SH-SY5Y (cell line): ENCODE measurements at regions not wholly inside any gene's neighbourhood (a gene's known extent, or its start where the extent isn't known, plus 50 kb on each side); places are given as distances from the start of the nearest gene placed in this dataset.

Source experiments
- GATA2 ChIP-seq: IDR thresholded peaks from 2 replicates; pipeline ENCODE4 v1.6.1; 2011; ENCODE audit warnings: mild to moderate bottlenecking, low read depth, low read length
- GATA3 ChIP-seq: IDR thresholded peaks from 2 replicates; pipeline ENCODE4 v1.6.1; 2011; ENCODE audit warnings: low read depth, mild to moderate bottlenecking, low read length, moderate library complexity

DNA sequence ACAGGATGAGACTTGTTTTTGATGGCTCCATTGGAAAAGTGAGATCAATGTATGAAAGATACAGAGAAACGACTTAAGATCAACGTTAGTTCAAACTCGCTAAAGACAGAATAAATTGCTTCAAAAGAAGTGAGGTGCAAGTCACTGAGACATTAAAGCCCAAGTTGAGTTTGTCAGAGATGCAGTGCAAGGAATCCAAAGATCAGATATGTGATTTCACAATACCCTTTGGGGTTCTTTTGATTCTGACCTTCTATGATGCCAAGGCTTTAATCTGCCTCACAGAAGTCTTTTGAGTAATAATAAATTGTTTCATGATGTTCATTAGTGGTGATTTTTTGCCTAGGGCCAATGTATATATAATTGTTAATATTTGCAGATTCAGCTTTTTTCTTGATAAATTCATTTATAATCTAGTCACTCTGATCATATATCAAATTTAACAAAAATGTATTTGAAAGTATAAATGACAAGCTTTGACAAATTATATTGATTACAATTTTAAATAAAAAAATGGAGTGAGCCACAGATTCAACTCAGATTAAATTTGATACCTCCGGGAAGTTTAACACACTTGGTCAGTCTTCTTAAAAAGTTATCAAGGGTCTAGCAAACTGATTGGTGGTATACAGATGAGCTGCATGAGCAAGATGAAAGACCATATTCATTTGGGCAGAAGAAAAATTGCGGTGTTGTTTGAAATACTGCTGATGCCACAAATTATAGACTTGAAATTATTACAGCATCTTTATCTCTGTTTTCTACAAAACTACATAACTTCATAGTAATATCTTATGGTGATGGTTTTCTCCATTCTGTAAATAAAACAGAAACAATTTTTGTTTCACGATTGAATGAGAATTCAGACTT lies 144.8 kb upstream of the FAR2 start:
- TF ChIP-seq GATA2 (no peak), GATA3 (no peak)

GRCh38 chr12:29004936-29005304 lies 144.2 kb upstream of the FAR2 start:
- TF ChIP-seq GATA3 (no peak), GATA2 (no peak)

- no peak for TF ChIP-seq GATA3
- no peak for TF ChIP-seq GATA2
Measured at GRCh38 chr12:29008786-29009185, 140.3 kb upstream of the FAR2 start.

DNA sequence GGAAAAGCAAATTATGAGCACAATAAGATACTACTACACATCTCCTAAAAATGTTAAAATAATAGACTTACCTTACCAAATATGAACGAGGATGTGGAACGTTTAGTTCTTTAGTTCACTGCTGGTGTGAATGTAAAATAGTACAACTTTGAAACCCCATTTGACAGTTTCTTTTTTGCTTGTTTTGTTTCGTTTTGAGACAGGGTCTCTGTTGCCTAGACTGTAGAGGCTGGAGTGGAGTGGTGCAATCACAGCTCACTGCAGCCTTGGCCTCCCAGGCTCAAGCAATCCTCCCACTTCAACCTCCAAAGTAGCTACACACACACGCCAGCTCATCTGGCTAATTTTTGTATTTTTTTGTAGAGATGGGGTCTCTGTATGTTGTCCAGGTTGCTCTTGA lies 136.4 kb upstream of the FAR2 start:
- no peak for TF ChIP-seq GATA2
- TF ChIP-seq GATA3 = no peak

DNA sequence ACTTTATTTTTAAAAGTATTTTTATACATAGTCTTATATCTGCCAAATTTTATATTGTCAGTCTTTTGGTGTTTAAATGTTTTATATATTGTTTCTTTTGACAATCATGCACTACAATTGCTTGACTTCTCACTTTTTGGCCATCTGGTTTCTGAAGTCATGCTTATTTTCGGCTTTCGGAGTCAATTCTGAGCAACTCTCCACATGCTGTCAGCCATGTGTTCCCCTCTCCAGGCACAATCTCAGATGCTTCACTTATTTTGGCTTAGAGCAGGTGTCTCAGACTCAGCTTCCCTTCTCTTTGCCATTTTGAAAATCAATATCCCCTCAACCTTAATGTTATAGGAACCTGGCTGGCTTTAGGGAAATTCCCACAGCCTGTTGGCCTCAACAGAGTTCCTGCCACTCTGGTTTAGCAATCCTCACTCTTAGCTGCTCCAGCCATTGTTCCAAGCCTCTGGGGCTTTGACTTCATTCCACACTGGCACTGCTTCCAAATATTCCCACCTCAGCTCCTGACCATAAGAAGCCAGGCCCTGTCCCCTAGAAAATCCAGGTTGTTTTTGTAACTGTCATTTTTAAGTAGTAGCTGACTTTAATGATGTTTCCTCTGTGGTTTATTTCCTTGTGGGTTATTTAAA lies 125.5 kb upstream of the FAR2 start:
- TF ChIP-seq GATA3 (no peak), GATA2 (no peak)

GRCh38 chr12:29024117-29024516 lies 125.0 kb upstream of the FAR2 start:
- TF ChIP-seq GATA2 = no peak
- TF ChIP-seq GATA3 = no peak

DNA sequence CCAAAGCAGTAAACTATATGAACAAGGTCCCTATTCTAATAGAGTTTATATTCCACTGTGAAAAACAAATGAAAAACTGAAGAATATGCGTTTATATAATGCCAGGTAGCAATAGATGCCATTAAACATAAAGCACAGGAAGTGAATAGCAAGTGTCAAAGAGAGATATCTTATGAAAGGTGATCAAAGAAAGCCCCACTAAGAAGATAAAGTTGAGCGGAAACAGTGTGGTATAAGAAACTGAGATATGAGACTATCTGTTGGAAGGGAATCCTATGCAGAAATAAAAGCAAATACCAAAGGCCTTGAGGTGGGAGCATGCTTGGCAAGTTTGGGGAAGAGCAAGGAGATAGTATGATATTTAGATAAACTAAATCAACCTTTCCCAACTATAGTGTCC lies 123.1 kb upstream of the FAR2 start:
- TF ChIP-seq GATA2 = no peak
- TF ChIP-seq GATA3 = no peak

- TF ChIP-seq GATA2 = no peak
- TF ChIP-seq GATA3 = no peak
Measured at GRCh38 chr12:29026419-29026818, 122.7 kb upstream of the FAR2 start.

GRCh38 chr12:29030006-29030405 lies 119.1 kb upstream of the FAR2 start:
- TF ChIP-seq GATA3 (no peak), GATA2 (no peak)

DNA sequence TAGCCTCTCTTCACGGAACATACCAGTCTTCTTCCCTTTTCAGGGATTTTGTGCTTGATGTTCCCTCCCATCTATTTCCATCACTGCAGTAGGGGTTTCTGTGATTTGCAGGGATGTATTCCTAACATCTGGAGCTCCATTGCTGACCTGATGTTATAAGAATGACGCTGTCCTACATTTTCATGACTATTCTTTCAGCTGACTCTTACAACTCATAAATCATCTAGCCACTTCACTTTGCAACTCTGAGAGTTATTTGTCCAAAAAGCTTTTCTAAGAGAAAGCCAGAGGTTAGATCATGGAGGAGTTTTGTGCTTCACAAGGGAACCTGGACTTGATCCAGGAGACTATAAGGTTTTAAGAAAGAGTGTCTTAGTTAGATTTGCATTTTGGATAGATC lies 116.6 kb upstream of the FAR2 start:
- TF ChIP-seq GATA3 = no peak
- TF ChIP-seq GATA2 = no peak

DNA sequence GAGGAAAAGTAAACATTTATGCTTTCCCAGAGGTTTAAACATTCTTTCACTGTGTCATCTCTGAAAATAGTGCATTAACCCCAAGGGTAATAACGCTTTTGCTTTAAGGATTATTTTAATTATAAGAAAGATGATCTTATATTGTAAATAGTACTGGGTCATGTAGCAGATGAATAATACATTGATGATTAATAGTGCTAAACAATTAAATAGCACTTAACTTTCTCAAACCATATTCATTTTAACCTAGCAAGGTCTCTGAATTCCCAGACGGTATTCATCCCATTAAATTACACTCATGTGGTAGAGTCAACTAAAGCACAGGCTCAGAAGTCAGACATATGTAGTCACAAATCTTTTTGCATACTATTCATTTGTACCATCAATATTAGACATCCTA lies 115.6 kb upstream of the FAR2 start:
- TF ChIP-seq GATA3 (no peak), GATA2 (no peak)

GRCh38 chr12:29035112-29035511 lies 114.0 kb upstream of the FAR2 start:
- TF ChIP-seq GATA2 (no peak), GATA3 (no peak)

DNA sequence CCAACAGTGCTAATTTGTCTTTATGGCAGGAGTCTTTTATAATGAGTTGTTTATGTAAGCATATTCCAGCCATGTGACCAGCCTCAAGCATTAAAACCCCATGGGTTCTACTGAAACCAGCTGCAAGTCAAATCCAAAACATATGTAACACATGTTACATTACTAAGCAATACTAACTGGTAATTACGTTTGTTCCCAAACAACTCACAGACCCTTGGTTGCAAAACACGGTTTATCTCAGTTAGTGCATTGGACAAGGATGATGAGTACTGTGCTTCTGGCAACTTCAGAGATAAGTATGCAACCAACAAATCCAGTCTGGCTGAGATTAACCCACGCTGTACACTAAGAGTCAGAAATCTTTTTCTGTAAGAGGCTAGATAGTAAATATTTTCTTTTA lies 110.1 kb upstream of the FAR2 start:
- TF ChIP-seq GATA2 (no peak), GATA3 (no peak)

- no peak for TF ChIP-seq GATA3
- no peak for TF ChIP-seq GATA2
Measured at GRCh38 chr12:29041621-29042020, 107.5 kb upstream of the FAR2 start.

DNA sequence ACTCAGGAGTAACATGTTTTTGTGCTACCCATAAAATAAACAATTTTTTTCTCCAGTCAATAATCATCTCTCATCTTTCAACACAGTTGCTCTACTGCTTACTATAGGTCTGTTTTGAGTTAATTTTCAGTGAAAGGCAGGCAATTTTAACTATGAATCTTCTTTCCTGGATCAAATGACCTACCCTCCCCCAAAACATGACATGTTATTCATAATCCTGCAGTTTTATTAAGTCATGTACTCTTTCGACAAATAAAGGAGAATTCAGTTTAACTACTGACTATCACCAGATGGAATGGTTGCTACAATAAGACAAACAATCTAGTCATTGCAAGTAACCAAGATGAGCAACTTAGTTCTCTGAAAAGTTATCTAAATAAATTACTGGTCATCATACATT lies 106.0 kb upstream of the FAR2 start:
- TF ChIP-seq GATA3 (no peak), GATA2 (no peak)

DNA sequence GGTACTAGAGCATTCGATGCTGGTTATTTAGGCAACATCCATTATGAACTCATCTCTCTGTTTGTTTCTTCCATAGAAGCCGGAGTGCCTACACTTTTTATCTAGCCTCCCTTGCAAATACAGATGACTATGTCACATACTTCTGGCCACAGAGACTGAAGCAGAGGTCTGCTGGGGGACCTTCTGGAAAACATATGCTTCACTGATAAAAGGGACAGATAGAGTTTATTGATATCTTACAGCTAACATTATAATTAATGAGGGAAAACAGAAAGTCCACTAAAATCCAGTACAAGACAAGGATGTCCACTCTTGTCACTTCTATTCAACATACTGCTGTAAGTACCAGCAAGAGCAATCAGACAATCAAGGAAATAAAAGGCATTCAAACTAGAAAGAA lies 104.3 kb upstream of the FAR2 start:
- no peak for TF ChIP-seq GATA2
- TF ChIP-seq GATA3 = peak; percentile 74
